HL-60/S4 (cell line): ENCODE measurements at regions not wholly inside any gene's neighbourhood (a gene's known extent, or its start where the extent isn't known, plus 50 kb on each side); places are given as distances from the start of the nearest gene placed in this dataset.
"Not testable (repeated sequence)": the region's sequence is repeated elsewhere in the genome, so short reads cannot be mapped to it uniquely, and the experiment has no call there.

ENCODE experiments used
- in situ Hi-C: fragments of 300-500 bp; cut with MboI; formaldehyde crosslinking; loops from 2 replicates; pipeline ENCODE4 v1.14.3; 2022; ENCODE audit warnings: low sequenced_read_pairs

- in situ Hi-C loops: no loop called here
Observed at GRCh38 chr2:126041391-126042047, 614.4 kb upstream of the GYPC start.

- in situ Hi-C loops: no loop called here
Observed at GRCh38 chr2:126042089-126042488, 613.9 kb upstream of the GYPC start.

GRCh38 chr2:126048719-126049118 is 607.2 kb upstream of the GYPC start:
- in situ Hi-C loops: no loop called here

- in situ Hi-C loops: no loop called here
Observed at GRCh38 chr2:126049461-126049860, 606.5 kb upstream of the GYPC start.

- in situ Hi-C loops: no loop called here
Observed at GRCh38 chr2:126050991-126051736, 604.8 kb upstream of the GYPC start.

- in situ Hi-C loops: not testable (repeated sequence)
Observed at GRCh38 chr2:126051737-126052240, 604.2 kb upstream of the GYPC start.

GRCh38 chr2:126059379-126059778 is 596.6 kb upstream of the GYPC start:
- in situ Hi-C loops: no loop called here

GRCh38 chr2:126085011-126085795 is 570.8 kb upstream of the GYPC start:
- in situ Hi-C loops: no loop called here

- in situ Hi-C loops: no loop called here
Observed at GRCh38 chr2:126100962-126101361, 555.0 kb upstream of the GYPC start.

- in situ Hi-C loops: no loop called here
Observed at GRCh38 chr2:126106006-126106405, 550.0 kb upstream of the GYPC start.

GRCh38 chr2:126107883-126108282 is 548.1 kb upstream of the GYPC start:
- in situ Hi-C loops: no loop called here

- in situ Hi-C loops: no loop called here
Observed at GRCh38 chr2:126115975-126116374, 540.0 kb upstream of the GYPC start.

- in situ Hi-C loops: no loop called here
Observed at GRCh38 chr2:126117886-126118285, 538.1 kb upstream of the GYPC start.

- in situ Hi-C loops: no loop called here
Observed at GRCh38 chr2:126145752-126146151, 510.2 kb upstream of the GYPC start.

GRCh38 chr2:126154256-126154785 is 501.6 kb upstream of the GYPC start:
- in situ Hi-C loops: no loop called here

GRCh38 chr2:126160950-126161349 is 495.0 kb upstream of the GYPC start:
- in situ Hi-C loops: not testable (repeated sequence)

- in situ Hi-C loops: no loop called here
Observed at GRCh38 chr2:126172631-126173184, 483.2 kb upstream of the GYPC start.

- in situ Hi-C loops: no loop called here
Observed at GRCh38 chr2:126175222-126175621, 480.7 kb upstream of the GYPC start.

- in situ Hi-C loops: no loop called here
Observed at GRCh38 chr2:126177479-126177878, 478.5 kb upstream of the GYPC start.

GRCh38 chr2:126187668-126188067 is 468.3 kb upstream of the GYPC start:
- in situ Hi-C loops: no loop called here

GRCh38 chr2:126189527-126189926 is 466.4 kb upstream of the GYPC start:
- in situ Hi-C loops: no loop called here
